Loucy (cell line): ENCODE measurements at regions not wholly inside any gene's neighbourhood (a gene's known extent, or its start where the extent isn't known, plus 50 kb on each side); places are given as distances from the start of the nearest gene placed in this dataset.

Source experiments
- EZH2phosphoT487 ChIP-seq: fragments of 200-600 bp; IDR thresholded peaks from 2 replicates; pipeline ENCODE4 v1.6.1; 2018; ENCODE audit warnings: antibody characterized with exemption, mild to moderate bottlenecking, moderate library complexity, borderline replicate concordance
- TF ChIP-seq, protein P1 (sequence below): fragments of 200-600 bp; sonication (generic); conservative IDR thresholded peaks from 2 replicates; pipeline ENCODE4 v1.5.1; 2014; ENCODE audit warnings: mild to moderate bottlenecking, antibody characterized with exemption, low read length

DNA sequence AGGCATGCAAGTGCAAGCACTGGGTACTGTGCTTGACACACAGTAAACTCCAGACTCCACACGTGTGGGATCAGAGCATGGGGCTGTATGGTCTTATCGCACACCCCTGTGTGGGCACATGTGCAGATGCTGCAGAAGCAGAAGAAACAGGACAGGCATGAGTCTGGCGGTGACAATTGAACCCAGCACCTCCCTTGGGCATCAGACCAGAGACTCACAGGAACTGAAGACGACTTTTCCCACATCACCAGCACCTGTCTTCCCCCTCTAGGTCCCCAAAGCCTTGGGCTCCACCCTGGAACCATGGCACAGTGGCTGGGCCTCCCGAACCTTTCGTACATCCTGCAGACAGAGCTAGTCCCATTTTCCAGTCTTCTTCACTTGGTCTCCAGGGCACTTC lies 126.4 kb upstream of the CDH5 start:
- TF ChIP-seq, protein P1, sequence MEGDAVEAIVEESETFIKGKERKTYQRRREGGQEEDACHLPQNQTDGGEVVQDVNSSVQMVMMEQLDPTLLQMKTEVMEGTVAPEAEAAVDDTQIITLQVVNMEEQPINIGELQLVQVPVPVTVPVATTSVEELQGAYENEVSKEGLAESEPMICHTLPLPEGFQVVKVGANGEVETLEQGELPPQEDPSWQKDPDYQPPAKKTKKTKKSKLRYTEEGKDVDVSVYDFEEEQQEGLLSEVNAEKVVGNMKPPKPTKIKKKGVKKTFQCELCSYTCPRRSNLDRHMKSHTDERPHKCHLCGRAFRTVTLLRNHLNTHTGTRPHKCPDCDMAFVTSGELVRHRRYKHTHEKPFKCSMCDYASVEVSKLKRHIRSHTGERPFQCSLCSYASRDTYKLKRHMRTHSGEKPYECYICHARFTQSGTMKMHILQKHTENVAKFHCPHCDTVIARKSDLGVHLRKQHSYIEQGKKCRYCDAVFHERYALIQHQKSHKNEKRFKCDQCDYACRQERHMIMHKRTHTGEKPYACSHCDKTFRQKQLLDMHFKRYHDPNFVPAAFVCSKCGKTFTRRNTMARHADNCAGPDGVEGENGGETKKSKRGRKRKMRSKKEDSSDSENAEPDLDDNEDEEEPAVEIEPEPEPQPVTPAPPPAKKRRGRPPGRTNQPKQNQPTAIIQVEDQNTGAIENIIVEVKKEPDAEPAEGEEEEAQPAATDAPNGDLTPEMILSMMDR: no peak
- TF ChIP-seq EZH2phosphoT487: no peak
